GM12878 (cell line): ENCODE measurements at regions not wholly inside any gene's neighbourhood (a gene's known extent, or its start where the extent isn't known, plus 50 kb on each side); places are given as distances from the start of the nearest gene placed in this dataset.
"Not testable (repeated sequence)": the region's sequence is repeated elsewhere in the genome, so short reads cannot be mapped to it uniquely, and the experiment has no call there.

Source experiments
- ATF2 ChIP-seq: IDR thresholded peaks from 2 replicates; pipeline ENCODE4 v1.6.1; 2012; ENCODE audit warnings: low read length, inconsistent platforms
- BRCA1 ChIP-seq: IDR thresholded peaks from 2 replicates; pipeline ENCODE4 v1.6.1; 2011; ENCODE audit warnings: low read depth, low read length, improper control_type of control experiment
- CTCF ChIP-seq, 3 experiments: IDR thresholded peaks in 2 of 3; conservative IDR thresholded peaks in 1 of 3; 2 replicates each; pipeline ENCODE4 v1.5.1; 2011; ENCODE audit warnings: low read depth in 3 of 3, low read length in 3 of 3, mild to moderate bottlenecking in 3 of 3, control low read depth in 2 of 3, moderate library complexity in 2 of 3, inconsistent platforms in 1 of 3, mixed read lengths in 1 of 3; ENCODE audit not compliant: control insufficient read depth in 2 of 3, insufficient read depth in 1 of 3; ENCODE audit errors: extremely low read depth in 1 of 3
- EGR1 ChIP-seq, 2 experiments: IDR thresholded peaks; 1 replicate in 1 of 2; 2 replicates in 1 of 2; pipeline ENCODE4 v1.6.1; 2011 to 2012; ENCODE audit warnings: low read depth in 2 of 2, low read length in 2 of 2, borderline replicate concordance in 1 of 2, mild to moderate bottlenecking in 1 of 2, moderate library complexity in 1 of 2
- EP300 ChIP-seq, 2 experiments: fragments of 150-350 bp in 1 of 2; IDR thresholded peaks; 2 replicates each; pipeline ENCODE4 v1.6.1; 2011 to 2012; ENCODE audit warnings: low read depth in 2 of 2, low read length in 2 of 2, borderline replicate concordance in 1 of 2, improper control_type of control experiment in 1 of 2, inconsistent platforms in 1 of 2; ENCODE audit not compliant: control insufficient read depth in 1 of 2
- EZH2 ChIP-seq: IDR thresholded peaks from 2 replicates; pipeline ENCODE4 v1.6.1; 2012; ENCODE audit warnings: low read depth, mild to moderate bottlenecking, control low read depth, inconsistent platforms, low read length, borderline replicate concordance; ENCODE audit not compliant: control insufficient read depth
- GABPA ChIP-seq: IDR thresholded peaks from 2 replicates; pipeline ENCODE4 v1.6.1; 2014; ENCODE audit warnings: antibody characterized with exemption, low read depth, mild to moderate bottlenecking, inconsistent platforms
- KDM1A ChIP-seq: fragments of 200-600 bp; sonication (generic); IDR thresholded peaks from 2 replicates; pipeline ENCODE4 v1.6.1; 2016; ENCODE audit warnings: borderline replicate concordance
- NR2C2 ChIP-seq: IDR thresholded peaks from 2 replicates; pipeline ENCODE4 v1.6.1; 2011; ENCODE audit warnings: borderline replicate concordance, low read depth; ENCODE audit not compliant: control insufficient read depth, insufficient read length
- POLR2A ChIP-seq: IDR thresholded peaks from 2 replicates; pipeline ENCODE4 v1.6.1; 2011; ENCODE audit warnings: low read depth, mild to moderate bottlenecking, low read length
- POLR2AphosphoS5 ChIP-seq: IDR thresholded peaks from 2 replicates; pipeline ENCODE4 v1.6.1; 2011; ENCODE audit warnings: mild to moderate bottlenecking, low read length, inconsistent platforms
- PRDM15 ChIP-seq: fragments of 450-650 bp; formaldehyde crosslinking; IDR thresholded peaks from 2 replicates; pipeline ENCODE4 v1.4.0; 2020; ENCODE audit warnings: mild to moderate bottlenecking, moderate library complexity

GRCh38 chr6:9024246-9024645 lies 588.9 kb upstream of the SLC35B3 start:
- not testable (repeated sequence) for TF ChIP-seq EGR1 (IDR thresholded peaks at IDR 0.05; ENCODE audit: borderline replicate concordance in 1 of 2, low read depth in 2 of 2, low read length in 2 of 2); ATF2; CTCF (IDR thresholded peaks at IDR 0.05 in 2 of 3, conservative IDR thresholded peaks at IDR 0.05 in 1 of 3; ENCODE audit: control insufficient read depth in 2 of 3, extremely low read depth in 1 of 3, insufficient read depth in 1 of 3, low read depth in 3 of 3, low read length in 3 of 3); EZH2; POLR2A; EP300 (IDR thresholded peaks at IDR 0.05; ENCODE audit: borderline replicate concordance in 1 of 2, control insufficient read depth in 1 of 2, low read depth in 2 of 2, low read length in 2 of 2); PRDM15 (CRISPR knock-in tag); NR2C2; POLR2AphosphoS5; GABPA; KDM1A; BRCA1
